Stimulated activated CD4-positive, alpha-beta T cell treated with anti-CD3 and anti-CD28 coated beads, TNF-alpha, amount 100 ng/mL, for 1 hour (primary cell): ENCODE measurements at regions not wholly inside any gene's neighbourhood (a gene's known extent, or its start where the extent isn't known, plus 50 kb on each side); places are given as distances from the start of the nearest gene placed in this dataset.
"Not testable (repeated sequence)": the region's sequence is repeated elsewhere in the genome, so short reads cannot be mapped to it uniquely, and the experiment has no call there.

Source experiments
- DNase-seq, 3 donors: peaks; one replicate each; pipeline ENCODE4 v3.0.0-alpha.2; 2020; ENCODE audit warnings: low read depth in 3 of 3, low spot score in 1 of 3

DNA sequence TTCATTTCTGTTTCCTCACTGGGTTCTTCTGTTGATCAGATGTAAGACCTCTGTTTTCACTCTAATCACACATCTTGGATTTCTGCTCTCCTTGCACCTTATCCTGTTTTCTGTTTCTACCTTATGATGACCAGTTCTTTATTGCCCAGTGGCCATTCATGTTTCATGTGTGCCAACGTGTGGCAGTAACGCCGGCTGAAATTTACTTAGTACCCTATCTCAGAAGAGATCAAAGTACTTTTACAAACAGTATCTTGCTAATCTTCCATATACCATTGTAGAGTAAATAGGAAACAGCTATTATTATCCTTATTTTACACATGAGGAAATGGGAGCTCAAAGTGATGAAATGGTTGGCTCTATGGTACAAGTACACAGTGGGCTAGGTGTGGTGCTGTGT lies 74.0 kb downstream of the GATA3 start:
- DNase-seq: no peak

DNA sequence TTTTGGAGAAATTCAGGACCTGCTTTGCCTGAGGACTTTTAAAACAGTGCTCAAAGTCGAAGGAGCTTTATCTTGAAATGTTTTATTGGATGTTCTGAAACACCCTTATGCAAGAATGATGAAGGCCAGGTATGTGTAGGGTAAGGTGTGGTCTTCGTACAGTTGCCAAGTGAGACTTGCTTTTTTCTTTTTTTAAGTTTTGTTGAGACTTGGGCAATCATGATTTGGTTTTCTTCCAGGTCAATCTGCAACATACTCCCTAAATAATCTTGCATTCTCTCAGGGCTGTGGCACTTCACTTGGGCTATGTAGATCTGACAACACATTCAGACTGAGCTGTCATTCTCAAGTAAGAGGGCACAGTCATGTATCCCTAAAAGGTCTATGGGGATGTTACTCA lies 75.0 kb downstream of the GATA3 start:
- DNase-seq: no peak

GRCh38 chr10:8130973-8131911 lies 76.8 kb downstream of the GATA3 start:
- no peak for DNase-seq

DNA sequence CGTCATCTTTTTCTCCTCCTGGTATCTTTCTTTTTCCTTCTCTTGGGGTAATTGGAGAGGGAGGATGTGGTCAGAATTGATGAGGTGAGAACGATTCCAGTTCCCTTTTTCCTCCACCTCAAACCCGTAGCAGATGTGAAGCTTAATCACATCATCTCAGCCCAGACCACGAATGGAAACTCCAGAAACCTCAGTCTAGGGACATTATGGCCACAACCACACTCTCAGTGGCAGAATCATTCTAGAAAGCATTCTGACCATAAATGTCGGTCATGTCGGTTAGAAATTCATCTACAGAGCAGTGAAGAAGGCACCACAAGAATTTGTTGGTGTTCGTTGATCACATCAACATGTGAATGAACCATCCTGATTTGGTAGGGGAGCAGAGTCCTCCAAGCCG lies 78.7 kb downstream of the GATA3 start:
- no peak for DNase-seq

DNA sequence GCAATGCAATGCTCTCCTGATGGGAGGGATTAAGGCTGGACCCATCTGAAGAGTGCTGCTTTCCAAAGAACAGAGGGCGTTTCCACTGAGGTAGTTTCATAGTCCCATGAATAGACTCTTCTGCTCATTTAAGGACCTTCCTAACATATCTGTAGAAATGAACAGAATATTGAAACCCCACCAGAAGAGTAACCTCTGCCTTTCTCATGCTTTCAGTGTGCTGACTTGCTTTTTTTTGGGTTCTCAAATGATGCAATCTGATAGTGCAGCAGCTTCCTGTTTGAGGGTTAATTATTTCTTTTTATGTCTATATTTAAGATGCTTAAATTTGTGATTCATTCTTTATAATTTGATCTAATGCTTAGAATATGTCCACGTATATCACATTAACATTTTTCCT lies 82.2 kb downstream of the GATA3 start:
- DNase-seq: no peak

DNA sequence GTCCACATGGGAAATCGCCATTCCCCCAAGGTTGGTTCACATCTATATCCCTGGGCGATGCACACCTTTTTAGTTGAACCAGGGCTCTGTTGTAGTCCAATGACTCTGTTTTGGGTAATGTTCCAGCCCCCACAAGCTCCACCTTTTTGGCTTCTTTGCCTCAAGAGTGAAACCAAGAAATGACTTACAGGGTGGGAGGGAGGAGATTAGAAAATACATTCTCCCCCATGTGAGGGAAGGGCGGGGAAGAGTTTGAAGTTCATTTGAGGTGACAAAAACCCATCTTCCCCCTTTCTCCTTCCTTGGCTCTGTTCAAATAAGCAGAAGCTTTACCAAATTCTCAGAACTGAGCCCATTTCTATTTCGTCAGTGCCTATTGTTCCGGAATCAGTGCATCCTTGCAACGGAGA lies 82.8 kb downstream of the GATA3 start:
- DNase-seq: peak in 1 of 3 donors; percentile 5

GRCh38 chr10:8137726-8138125 lies 83.2 kb downstream of the GATA3 start:
- DNase-seq: peak in 1 of 3 donors; percentile 4

GRCh38 chr10:8138471-8138870 lies 84.0 kb downstream of the GATA3 start:
- DNase-seq: no peak

GRCh38 chr10:8144496-8144895 lies 90.0 kb downstream of the GATA3 start:
- DNase-seq: no peak

DNA sequence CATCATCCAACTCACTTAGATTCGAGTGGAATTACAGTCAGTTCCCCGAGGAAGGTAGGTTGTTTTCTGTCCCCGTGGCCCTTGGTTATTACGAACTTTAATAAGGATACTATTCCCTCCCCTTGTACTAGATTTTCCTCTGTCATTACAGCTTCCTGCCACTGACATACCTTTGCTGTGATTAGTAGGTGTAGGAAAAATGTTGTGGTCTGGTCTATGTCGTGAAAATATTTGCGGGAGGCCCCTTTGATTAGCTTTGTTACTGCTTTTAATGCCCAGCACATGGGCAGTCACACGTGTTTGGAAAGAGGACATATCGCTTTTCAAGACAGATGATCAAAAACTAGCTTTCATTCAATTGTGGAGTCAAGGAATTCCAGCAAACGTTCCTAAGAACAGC lies 92.2 kb downstream of the GATA3 start:
- DNase-seq: no peak

DNA sequence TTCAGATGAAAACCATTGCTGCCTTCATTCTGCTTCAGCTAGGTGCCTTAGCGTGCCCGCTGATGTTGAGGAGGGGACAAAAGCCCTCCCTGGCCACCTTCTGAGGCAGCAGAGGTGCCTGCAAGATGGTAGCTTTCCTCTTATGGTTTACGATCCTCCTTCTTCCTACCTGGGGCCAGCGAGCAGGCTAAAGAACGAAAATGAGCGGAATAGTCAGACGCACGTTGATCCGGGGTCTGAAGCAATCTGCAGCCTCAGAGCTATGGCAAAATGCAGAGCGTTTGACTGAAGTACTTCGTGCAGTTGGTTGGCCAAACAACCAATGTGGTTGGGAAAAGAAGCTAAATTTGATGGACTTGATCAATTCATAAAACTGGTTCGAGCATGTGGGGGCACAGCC lies 95.5 kb downstream of the GATA3 start:
- no peak for DNase-seq

DNA sequence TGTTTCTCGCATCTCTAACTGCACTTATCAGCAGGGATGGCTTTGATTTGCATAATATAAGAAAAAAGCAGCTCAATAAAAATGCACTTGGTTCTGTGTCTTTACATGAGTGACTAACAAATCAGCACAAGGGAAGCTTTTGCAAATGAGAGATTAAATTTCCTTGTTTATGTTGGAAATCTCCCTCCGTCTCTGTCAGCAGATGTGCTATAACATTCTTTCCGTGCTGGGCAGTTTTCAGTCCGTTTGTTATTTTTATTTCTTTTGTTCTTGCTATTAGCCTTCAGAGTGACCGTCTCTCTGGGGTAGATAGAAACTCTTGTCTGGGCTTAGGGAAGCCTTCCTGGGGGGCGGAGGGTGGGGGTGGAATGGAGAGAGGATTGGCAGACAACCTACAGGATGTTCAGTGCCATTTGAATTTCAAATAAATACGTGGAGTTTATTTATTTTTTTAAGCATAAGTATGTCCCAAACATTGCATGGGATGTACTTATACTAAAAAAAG lies 96.0 kb downstream of the GATA3 start:
- no peak for DNase-seq

DNA sequence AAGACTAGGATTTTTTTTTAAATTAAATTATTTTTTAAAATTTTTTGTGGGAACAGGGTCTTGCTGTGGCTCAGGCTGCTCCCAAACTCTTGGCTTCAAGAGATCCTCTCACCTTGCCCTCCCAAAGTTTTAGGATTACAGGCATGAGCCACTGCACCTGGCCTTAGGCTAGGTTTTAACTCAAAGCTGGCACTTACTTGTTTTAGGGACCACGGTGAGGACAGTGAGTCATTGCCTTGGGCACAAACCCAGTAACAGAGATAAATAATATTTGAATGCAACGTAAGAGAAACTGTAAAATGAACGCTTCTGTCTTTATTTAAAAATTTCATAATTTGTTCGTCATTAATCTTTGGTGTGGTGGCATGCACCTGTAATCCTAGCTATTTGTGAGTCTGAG lies 96.6 kb downstream of the GATA3 start:
- DNase-seq: no peak

DNA sequence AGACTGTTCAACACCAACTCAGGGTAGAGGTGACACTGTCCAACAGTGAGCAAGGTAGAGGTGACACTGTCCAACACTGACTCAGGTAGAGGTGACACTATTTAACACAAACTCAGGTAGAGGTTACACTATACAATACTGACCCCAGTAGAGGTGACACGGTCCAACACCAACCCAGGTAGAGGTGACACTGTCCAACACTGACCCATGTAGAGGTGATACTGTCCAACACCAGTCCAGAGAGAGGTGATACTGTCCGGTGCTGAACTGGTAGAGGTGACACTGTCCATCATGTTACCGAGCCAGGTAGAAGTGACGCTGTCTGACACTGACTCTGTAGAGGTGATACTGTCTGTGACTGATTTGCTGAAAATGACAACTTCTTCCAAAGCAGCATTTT lies 102.4 kb downstream of the GATA3 start:
- no peak for DNase-seq

DNA sequence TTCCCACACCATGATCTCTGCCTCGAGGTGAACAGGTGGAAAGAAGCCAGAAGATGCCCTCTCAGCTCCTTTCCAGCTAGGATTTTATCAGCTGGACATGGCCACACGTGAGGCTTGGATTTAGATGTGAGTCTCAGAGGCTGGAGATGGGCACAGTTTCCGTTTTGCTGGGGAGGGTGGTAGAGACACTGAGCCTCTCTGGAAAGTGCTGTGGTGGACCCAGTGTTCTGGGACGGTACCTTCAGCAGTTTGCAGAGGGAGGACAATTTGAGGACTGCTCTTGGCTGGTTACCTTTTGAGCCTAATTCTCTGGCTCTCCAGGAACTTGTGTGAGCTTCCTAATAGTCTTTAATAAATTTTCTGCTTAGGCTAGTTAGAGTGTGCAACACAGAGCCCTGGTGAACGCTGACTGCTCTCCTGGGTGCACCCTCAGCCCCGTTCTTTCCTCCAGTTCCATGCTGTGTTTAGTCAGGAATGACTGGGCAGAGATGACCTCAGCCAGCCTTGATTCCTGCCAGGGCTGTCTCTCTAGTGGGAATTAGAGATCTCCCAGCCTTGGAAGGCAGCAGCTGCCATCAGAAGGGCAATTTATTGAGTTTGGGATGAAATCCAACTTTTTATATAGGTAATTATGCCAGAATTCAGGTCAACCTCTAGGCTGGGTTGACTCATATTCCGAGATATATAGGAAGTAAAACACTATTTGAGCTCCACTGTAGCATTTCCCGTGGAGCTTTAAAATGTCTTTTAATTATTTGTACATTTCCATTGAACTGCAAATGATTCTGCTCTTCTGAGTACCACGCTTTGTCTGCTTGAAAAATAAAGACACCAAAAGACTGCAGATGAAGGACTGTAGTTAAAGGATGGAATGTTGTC lies 103.9 kb downstream of the GATA3 start:
- no peak for DNase-seq

DNA sequence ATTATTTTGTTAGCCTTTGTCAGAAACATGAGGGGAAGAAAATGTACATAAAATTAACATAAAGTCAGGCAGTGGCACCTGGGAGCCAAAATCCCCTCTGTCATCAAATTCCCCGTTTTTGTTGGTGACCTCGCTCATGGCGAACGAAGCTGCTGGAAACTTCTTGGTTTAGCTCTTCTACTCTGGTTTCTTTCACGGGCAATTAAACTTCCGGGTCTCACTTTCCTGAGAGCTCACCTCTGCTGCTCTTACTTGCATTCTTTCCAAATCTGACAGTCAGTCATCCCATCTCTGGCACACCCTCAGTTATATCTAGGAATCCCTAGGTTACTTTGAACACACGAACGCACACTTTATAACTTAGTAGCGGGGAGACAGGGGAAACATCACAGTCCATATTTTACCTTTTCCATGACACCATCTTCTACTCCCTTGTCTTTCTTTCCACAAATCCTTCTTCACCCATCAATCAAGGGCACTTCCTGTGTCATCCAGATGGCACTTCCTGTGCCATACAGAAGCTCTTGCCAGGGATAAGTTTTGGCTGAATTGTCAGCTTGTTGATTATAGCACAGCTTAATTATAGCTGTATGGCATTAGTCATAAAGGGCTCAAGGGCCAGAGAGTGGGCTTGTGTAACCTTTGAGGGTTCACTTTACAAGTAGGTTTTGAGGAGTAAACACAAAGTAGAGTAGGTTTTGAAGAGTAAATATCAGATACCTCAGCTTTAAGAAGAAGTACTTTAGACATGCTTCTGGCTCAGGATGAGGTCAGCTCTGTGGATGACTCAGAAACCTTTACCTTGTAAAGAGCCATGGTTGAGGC lies 105.1 kb downstream of the GATA3 start:
- no peak for DNase-seq

GRCh38 chr10:8163824-8164223 lies 109.3 kb downstream of the GATA3 start:
- DNase-seq: no peak

DNA sequence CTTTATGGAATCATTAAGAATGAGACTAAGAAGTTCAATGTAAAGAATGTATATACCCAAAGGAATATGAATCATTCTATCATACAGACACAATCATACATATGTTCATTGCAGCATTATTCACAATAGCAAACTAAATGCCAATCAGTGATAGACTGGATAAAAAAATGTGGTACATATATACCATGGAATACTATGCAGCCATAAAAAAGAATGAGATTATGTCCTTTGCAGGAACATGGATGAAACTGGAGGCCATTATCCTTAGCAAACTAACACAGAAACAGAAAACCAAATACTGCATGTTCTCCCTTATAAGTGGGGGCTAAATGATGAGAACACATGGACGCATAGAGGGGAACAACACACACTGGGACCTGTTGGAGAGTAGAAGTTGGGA lies 110.2 kb downstream of the GATA3 start:
- not testable (repeated sequence) for DNase-seq

DNA sequence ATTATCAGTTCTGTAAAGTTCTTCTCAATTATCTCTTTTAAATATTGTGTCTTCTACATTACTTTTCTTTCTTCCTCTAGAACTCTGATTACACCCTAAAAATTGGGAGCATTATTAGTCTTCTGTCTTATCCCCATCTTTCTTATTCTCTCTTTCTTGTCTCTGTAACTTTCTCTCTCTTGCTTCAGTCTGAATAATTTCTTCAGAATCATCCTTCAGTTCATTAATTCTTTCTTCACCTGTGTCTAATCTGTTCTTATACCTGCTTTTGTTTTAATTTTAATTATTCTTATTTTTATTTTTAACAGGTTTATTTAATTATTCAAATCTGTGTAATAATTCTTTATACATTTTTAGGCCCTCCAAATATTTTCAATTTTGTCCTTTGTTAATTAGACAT lies 114.3 kb downstream of the GATA3 start:
- DNase-seq: no peak

GRCh38 chr10:8171008-8171407 lies 116.5 kb downstream of the GATA3 start:
- DNase-seq: no peak

- no peak for DNase-seq
Measured at GRCh38 chr10:8172604-8173003, 118.1 kb downstream of the GATA3 start.
